ENCODE measurements at regions not wholly inside any gene's neighbourhood (a gene's known extent, or its start where the extent isn't known, plus 50 kb on each side); places are given as distances from the start of the nearest gene placed in this dataset.
"Not testable (repeated sequence)": the region's sequence is repeated elsewhere in the genome, so short reads cannot be mapped to it uniquely, and the experiment has no call there.

- DNase-seq = no peak
These were observed 73.9 kb downstream of the RMI1 start for GRCh38 chr9:84054341-84055010.

DNA sequence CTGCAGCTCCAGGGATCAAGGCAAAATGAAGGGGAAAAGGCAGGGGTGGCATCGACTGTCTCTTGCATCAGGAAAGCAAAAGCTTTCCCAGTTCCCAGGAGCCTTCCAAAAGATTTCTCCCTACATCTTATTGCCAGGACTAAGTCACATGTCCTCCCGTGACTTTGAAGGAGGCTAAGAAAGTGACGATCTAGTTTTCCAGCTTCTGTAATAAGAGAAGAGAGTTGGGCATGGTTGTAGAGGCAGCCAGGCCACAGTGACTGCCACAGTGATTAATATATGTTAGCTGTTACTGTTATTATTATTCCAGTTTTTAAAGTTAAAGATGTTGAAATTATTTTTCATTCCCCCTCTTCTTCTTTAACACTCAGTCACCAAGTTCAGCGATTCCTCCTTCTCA, 77.1 kb downstream of the RMI1 start:
- no peak for DNase-seq

DNA sequence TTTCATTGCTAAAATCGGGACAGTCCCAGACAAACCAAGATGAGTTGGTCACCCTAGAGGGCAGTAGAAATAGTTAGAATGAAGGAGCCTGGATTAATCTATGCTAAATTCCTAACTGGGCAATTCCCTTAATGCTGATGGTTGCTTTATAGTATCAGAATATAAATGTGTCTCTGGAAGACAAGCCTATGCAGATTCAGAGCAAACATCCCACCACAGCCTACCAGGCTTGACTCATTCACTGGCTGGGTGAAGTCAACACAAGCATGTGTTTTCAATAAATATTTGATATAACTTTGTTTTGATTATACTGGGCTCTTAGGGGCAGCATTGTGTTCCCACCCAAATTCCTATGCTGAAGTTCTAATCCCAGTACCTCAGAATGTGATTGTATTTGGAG, 79.3 kb downstream of the RMI1 start:
- DNase-seq = no peak

DNA sequence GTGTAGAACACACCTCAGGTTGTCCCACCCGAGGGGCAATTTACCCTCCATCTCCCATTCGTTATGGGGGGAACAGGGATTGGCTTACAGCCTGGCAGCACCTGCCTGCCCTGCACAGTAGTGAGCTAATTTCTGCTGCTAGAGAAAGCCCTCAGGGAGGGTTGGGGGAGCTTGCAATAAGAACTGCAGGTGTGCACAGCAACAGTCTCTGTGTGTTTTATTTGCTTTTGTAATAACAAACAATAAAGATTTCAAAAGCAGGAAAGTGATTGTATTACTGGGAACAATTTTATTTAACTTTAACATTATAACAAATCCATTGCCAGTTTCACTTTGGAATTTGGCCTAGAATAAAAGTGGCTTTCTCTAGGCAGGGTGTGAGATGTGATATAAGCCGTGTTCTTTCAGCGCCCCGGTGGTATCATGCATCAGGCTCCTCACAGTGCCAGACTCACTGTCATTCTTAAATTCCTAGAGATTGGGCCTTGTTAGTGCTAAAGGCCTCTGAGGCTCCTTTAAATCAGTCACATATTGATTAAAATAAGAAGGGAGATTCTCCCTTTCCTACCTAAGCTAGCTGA, 81.1 kb downstream of the RMI1 start:
- no peak for DNase-seq

DNA sequence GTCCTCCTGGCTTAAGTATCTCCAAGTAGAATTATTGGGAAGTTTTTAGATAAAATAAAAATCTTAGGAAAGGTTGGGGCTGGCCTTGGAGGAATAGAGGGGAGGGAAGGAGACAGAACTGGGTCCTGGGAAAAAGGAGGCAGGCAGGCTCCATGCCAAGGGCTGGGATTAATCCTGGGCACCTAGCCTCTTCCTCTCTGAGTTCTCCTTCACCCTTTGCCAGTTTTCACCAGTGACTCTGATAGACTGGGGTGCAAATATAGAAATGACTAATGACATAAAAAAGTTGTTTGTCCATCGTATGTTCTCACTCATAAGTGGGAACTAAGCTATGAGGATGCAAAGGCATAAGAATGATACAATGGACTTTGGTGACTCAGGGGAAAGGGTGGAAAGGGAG, 81.9 kb downstream of the RMI1 start:
- DNase-seq = no peak

DNA sequence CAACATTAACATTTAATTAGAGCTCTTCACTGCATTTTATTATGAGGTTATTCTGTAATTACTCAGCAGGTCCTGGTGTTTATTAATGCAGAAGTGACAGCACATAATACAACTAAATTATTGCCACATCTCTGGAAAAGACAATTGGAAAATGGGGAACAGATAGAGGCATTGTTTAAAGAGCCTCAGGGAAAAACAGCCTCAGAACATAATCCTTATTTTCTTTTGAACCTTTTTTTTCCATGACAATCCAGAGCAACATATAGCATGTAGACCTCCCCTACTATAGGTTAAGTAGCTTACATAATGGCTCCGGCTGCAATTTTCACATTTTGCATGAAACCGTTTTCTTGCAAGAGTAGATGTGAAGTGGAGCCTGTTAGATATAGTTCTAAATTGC, 87.2 kb downstream of the RMI1 start:
- DNase-seq = no peak

GRCh38 chr9:84068872-84069271, 88.3 kb downstream of the RMI1 start:
- no peak for DNase-seq

GRCh38 chr9:84070590-84070989, 90.0 kb downstream of the RMI1 start:
- no peak for DNase-seq

DNA sequence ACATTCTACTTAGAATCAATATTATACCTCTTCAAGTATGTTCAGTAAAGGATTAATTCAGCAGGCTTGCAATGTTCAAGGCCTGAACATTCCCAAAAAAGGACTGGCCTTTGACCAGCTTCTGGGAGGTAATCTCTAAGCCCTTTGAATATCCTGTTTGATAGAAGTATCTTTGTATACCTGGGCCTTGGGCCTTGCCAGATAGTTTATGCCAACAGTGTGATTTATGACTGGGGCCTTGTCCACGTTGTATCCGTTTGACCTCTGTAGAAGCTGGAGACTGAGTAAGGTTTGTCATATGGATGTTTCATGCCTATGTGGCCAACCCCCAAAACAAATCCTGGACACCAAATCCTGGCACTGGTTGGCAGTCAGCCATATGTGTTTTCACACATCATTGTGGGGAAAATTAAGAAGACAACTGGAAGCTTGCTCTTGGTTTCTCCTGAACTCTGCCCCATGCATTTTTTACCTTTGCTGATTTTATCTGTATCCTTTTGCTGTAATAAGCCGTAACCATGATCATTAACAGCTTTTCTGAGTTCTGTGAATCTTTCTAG, 92.1 kb downstream of the RMI1 start:
- no peak for DNase-seq

DNA sequence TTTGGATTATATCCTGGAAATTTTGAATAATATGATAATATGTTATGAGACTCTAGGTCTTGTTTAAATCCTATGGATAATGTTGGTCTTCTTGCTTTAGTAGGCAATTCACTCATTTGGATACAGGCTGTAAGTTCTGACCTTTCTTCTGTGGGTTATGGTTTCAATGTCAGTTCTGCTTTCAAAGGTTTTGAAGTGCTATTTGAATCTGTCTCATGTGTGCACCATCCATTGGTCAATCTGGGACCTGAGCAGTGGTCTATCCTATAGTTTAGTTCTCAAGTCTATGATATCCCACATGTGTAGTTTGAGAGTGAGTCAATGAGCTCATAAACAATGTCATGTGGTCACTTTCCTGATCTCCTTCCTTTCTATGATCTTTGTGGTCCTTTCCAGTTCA, 94.4 kb downstream of the RMI1 start:
- no peak for DNase-seq

DNA sequence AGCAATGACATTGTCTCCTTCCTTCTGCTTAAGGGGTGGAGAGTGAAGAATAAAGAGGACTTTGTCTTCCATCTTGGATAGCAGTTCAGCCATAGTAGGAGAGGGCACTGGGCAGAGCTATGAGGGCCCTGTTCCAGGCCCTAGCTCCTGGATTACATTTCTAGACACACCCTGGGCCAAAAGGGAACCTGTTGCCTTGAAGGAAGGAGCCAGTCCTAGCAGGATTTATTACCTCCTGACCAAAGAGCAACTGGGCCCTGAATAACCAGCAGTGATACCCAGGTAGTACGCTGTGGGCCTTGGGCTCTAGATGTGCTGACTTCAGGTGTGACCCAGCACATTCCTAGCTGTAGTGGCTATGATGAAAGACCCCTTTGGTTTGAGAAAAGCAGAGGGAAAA, 95.8 kb downstream of the RMI1 start:
- DNase-seq = no peak

DNA sequence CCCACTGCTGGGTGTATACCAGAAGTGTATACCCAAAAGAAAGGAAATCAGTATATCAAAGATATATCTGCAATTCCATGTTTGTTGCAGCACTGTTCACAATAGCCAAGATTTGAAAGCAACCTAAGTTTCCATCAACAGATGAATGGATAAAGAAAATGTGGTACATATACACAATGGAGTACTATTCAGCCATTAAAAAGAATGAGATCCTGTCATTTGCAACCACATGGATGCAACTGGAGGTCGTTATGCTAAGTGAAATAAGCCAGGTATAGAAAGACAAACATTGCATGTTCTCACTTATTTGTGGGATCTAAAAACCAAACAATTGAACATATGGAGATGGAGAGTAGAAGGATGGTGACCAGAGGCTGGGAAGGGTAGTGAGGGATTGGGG, 97.2 kb downstream of the RMI1 start:
- DNase-seq = not testable (repeated sequence)

DNA sequence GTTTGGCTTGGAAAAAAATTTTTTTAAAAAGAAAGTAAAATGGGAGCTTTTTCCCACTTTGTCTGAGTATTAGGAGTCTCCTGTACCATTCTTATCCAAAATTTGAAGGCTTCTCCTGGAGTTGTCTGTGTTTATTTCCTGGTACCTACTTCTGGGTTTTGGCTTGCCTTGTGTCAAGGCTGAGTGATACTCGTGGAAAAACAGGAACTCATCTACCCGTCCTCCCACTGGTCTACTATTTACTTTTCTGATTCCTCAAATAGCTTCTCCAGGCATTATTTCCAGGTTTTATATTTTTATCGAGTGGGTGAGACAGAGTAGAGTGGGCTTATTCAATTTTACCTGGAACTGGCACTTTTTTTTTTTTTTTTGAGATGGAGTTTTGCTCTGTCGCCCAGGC, 99.4 kb downstream of the RMI1 start:
- DNase-seq = no peak

DNA sequence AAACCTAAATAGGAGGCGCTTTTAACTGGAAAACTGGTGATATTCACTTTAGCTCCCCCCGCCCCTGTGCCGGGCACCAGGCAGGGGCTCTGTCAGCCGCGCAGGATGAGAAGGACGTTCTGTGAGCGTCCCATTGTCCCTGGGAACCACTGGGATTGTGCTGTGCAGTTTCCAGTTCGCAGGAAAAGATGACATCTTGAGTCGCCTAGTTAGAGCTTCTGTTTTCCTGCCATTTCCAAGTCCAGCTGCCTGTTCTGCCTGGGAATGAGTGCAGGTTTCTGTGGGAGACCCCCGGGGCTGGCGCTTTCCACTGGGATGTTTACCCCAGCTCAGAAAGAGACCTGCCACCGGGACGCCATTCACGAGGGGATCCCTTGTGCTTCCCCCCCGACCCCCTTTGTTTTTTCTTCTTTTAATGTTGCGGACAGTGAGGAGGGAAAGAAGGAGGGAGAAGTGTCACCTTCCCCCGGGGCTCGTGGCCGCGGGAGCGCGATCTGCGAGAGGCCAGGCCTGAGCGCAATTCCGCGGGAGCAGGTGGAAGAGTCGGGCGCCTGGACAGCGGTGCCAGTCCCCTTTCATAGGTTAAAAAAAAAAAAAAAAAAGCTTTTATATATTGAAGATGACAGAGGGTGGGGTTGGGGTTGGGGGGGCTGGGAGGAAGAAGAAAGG, 121.5 kb downstream of the RMI1 start:
- no peak for DNase-seq

DNA sequence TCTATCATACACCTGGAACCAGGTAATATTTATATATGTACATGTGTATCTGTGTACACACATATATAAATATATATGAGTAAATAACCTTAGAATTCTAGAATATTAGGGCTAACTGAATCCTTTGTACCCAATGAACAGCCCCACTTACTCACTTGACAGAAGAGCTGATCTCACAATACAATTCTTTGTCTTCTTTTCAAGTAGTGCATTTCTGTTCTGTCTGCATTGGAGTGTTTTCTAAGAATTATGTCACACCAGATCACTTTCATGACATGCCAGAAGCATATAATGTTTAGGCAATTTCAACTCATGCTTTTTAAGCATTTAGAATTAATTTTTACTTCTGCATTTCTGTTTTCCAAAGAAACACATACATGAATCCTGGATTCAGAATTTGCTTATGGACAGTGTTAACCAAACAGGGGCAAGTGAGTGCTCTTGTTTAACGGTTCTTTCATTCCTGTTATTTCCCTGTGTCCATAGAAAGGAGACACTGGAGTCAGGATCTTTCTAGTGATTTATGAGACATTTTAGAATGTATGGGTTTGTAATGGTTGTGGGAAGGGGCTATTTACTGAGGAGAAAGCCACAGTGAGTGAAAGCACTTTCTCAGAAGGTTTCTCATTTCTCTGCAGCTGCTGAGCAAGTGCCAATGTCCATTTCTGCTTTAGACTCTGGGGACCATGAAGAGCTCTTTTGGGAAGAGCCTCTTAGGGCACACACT, 123.2 kb downstream of the RMI1 start:
- no peak for DNase-seq

DNA sequence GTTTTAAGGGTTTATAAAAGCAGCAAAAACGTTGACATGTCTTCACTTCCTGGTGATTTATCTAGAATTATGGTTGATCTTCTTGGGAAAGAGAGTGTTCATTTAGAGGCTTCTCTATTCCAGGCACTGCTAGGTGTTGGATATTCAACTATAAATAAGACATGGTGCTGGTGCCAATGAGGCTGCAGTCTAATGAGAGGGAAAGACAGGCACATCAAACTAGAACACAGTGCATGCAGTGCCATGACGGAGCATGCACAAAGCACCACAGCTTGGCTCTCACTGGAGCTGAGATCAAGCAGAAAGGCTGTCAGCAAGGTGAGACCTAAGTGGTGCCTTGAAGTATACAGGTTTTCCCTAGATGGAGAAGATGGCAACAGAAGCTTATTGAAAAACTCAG, 126.5 kb downstream of the RMI1 start:
- DNase-seq = no peak

GRCh38 chr9:84107995-84108394, 127.4 kb downstream of the RMI1 start:
- DNase-seq = no peak

DNA sequence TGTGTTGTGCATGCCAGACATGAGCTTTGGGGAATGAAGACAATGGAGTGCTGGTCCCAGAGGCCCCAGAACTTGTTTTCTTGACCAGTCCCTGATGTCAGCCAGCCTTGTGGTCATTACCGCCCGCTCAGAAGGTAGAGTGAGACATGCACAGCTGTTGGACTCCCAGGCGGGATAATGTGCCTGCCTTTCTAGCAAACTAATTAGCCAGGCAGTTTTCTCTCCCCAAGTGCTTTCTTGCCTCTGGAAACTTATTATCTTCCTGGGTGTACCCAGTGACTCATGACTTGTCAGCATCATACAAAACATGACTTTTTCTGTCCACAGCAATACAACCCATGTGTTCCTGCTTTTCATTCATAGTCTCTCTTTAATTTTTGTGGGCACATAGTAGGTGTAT, 131.1 kb downstream of the RMI1 start:
- no peak for DNase-seq

DNA sequence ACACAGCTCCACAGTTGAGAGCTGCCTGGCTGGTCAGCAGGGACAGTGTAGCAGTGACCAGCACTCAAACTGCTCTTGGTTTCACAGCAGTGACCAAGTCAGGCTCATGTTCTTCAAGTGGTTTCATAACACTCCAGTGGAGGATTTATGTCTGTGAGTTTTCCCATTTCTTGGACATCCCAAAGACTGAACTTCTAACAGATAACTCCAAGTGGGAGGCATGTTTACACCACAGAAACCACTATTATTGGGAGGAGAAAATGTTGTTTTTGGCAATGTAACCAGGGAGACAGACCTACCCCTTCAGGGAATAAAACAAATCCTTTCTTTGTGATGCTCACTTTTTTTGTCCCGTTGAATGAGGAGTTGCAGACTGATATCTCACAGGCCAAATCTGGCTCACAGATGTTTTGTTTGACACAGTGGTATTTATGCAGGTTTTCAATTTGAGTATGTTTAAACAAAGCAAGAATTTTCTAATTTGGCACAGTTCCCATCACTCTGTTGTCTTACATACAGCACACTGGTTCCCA, 141.5 kb downstream of the RMI1 start:
- DNase-seq = no peak

GRCh38 chr9:84122572-84122971, 142.0 kb downstream of the RMI1 start:
- DNase-seq = no peak

DNA sequence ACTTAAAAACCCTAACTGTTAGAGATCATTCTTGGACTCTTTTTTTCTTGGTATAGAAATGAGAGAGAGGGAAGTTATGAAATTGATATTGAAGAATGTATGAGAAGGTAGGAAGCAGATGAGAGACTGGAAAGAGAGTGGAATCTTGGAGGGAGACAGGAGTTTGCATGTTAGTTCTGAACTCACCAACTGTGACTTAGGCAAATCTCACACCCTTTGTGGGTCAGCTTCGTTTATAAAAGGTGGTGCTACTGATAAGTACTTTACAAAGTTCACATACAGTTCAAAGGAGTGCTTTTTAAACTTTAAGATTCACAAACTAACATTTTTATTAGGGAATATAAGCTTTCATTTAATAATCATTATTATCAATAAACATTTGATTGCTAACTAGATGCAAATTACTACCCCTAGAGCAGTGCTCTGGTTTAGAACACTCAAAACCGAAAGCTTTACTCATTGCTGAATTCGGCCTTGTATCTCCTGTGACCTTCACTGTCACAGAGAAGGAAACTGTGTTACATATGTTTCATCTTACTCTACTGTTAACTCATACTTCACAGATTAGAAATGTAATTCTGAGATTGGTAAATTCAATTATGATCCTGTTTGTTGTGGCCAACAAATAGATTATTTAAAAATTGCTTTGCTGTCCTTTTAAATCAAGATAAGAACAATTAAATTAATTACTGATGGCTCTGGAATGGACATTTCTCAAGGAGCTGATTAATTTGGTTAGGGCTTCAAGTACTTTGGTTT, 143.2 kb downstream of the RMI1 start:
- no peak for DNase-seq

- DNase-seq = no peak
These were observed 144.4 kb downstream of the RMI1 start for GRCh38 chr9:84125046-84125445.

- DNase-seq = no peak
These were observed 148.9 kb downstream of the RMI1 start for GRCh38 chr9:84129529-84129928.
